ENCODE measurements at regions not wholly inside any gene's neighbourhood (a gene's known extent, or its start where the extent isn't known, plus 50 kb on each side); places are given as distances from the start of the nearest gene placed in this dataset.

DNA sequence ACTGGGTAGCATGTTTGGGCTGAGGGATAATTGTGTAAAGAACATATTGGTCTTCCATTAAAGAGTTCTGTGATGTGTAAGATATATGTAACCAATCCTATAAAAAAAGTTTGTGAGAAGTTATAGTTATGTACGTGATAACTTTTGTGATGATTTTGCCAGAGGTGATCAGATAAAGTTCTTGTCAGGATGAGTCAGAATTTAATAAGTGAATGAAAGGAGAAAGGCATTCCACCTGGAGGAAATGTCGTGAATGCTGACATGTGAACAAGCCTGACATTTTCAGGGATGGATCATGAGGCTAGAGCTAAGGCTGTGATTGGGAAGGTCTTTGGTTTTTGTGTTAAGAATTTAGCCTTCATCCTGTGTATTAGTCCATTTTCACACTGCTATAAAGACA, 241.5 kb downstream of the SNAPC1 start:
- TF ChIP-seq, protein P1, sequence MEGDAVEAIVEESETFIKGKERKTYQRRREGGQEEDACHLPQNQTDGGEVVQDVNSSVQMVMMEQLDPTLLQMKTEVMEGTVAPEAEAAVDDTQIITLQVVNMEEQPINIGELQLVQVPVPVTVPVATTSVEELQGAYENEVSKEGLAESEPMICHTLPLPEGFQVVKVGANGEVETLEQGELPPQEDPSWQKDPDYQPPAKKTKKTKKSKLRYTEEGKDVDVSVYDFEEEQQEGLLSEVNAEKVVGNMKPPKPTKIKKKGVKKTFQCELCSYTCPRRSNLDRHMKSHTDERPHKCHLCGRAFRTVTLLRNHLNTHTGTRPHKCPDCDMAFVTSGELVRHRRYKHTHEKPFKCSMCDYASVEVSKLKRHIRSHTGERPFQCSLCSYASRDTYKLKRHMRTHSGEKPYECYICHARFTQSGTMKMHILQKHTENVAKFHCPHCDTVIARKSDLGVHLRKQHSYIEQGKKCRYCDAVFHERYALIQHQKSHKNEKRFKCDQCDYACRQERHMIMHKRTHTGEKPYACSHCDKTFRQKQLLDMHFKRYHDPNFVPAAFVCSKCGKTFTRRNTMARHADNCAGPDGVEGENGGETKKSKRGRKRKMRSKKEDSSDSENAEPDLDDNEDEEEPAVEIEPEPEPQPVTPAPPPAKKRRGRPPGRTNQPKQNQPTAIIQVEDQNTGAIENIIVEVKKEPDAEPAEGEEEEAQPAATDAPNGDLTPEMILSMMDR (IDR thresholded peaks at IDR 0.05), result no peak
- no peak for TF ChIP-seq EZH2 (IDR thresholded peaks at IDR 0.05; ENCODE audit: borderline replicate concordance, insufficient read depth, low read depth, low read length, poor library complexity, severe bottlenecking)
